ENCODE measurements at regions not wholly inside any gene's neighbourhood (a gene's known extent, or its start where the extent isn't known, plus 50 kb on each side); places are given as distances from the start of the nearest gene placed in this dataset.

- intact Hi-C loops (cut with DNase I; ENCODE audit: low total_unique reads): no loop called here
Measured at GRCh38 chr2:52844701-52845423, 922.7 kb upstream of the CHAC2 start.

DNA sequence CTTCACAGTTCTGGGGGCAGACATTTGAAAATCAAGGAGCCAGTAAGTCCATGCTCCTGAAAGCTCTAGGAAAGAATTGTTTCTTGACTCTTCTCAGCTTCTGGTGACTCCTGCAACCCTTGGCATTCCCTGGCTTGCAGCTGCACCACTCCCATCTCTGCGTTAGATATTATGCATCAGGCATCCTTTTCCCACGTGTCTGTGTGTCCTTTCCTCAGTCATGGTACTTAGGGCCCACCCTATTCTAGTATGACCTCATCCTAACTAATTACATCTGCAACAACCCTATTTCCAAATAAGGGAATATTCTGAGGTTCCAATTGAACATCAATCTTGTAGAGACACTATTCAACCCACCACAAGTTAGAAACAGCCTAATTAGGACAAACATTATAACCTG, 931.7 kb upstream of the CHAC2 start:
- H3K4me3 ChIP-seq (ENCODE audit: low read depth, poor library complexity, severe bottlenecking): no peak overlapping the region
- TF ChIP-seq CTCF (IDR thresholded peaks at IDR 0.05) (no peak), POLR2A (IDR thresholded peaks at IDR 0.05) (no peak)
- WGBS, 2 donors: 77 to 79% methylated on average over 2 of the region's 2 CpGs
- no peak for DNase-seq (ENCODE audit: low spot score in 2 of 2)
- intact Hi-C loops (cut with DNase I; ENCODE audit: low total_unique reads): no loop called here

More at GRCh38 chr2:52844701-52845423, 922.7 kb upstream of the CHAC2 start:
- DNase-seq (ENCODE audit: low spot score in 2 of 2): no peak
- 68 to 70% methylated on average over 5 of the region's 5 CpGs for WGBS, 2 donors
- H3K4me3 ChIP-seq (ENCODE audit: low read depth, poor library complexity, severe bottlenecking): no peak overlapping the region
- TF ChIP-seq POLR2A (IDR thresholded peaks at IDR 0.05): no peak
- TF ChIP-seq CTCF (IDR thresholded peaks at IDR 0.05): no peak

GRCh38 chr2:52831216-52831615, 936.4 kb upstream of the CHAC2 start:
- intact Hi-C loops (cut with DNase I; ENCODE audit: low total_unique reads): no loop called here
- no peak for DNase-seq (ENCODE audit: low spot score in 2 of 2)

GRCh38 chr2:52828112-52828511, 939.5 kb upstream of the CHAC2 start:
- WGBS, 2 donors: 93 to 98% methylated on average over 1 of the region's 1 CpG
- intact Hi-C loops (cut with DNase I; ENCODE audit: low total_unique reads): no loop called here
- no peak overlapping the region for H3K4me3 ChIP-seq (ENCODE audit: low read depth, poor library complexity, severe bottlenecking)
- DNase-seq (ENCODE audit: low spot score in 2 of 2): no peak
- TF ChIP-seq POLR2A (IDR thresholded peaks at IDR 0.05): no peak
- no peak for TF ChIP-seq CTCF (IDR thresholded peaks at IDR 0.05)

More at GRCh38 chr2:52831216-52831615, 936.4 kb upstream of the CHAC2 start:
- TF ChIP-seq POLR2A (IDR thresholded peaks at IDR 0.05): no peak
- no peak overlapping the region for H3K4me3 ChIP-seq (ENCODE audit: low read depth, poor library complexity, severe bottlenecking)

GRCh38 chr2:52821631-52822030, 946.0 kb upstream of the CHAC2 start:
- intact Hi-C loops (cut with DNase I; ENCODE audit: low total_unique reads): no loop called here
- no peak for DNase-seq (ENCODE audit: low spot score in 2 of 2)
- no peak for TF ChIP-seq POLR2A (IDR thresholded peaks at IDR 0.05)
- TF ChIP-seq CTCF (IDR thresholded peaks at IDR 0.05): no peak
- H3K4me3 ChIP-seq (ENCODE audit: low read depth, poor library complexity, severe bottlenecking): no peak overlapping the region

- no peak for TF ChIP-seq CTCF (IDR thresholded peaks at IDR 0.05)
- no peak for TF ChIP-seq POLR2A (IDR thresholded peaks at IDR 0.05)
- DNase-seq (ENCODE audit: low spot score in 2 of 2): no peak
- no peak overlapping the region for H3K4me3 ChIP-seq (ENCODE audit: low read depth, poor library complexity, severe bottlenecking)
- intact Hi-C loops (cut with DNase I; ENCODE audit: low total_unique reads): no loop called here
Measured at GRCh38 chr2:52818958-52819357, 948.6 kb upstream of the CHAC2 start.

Data from lower leg skin (tissue), 4 donors.